Naive thymus-derived CD4-positive, alpha-beta T cell (primary cell): ENCODE measurements at regions not wholly inside any gene's neighbourhood (a gene's known extent, or its start where the extent isn't known, plus 50 kb on each side); places are given as distances from the start of the nearest gene placed in this dataset.

ENCODE experiments used
- ATAC-seq: fragments of 150-1000 bp; cut with Tn5 transposase; 2 replicates; pipeline ENCODE4 v1.10.0; 2021; ENCODE audit warnings: mild to moderate bottlenecking, moderate library complexity
- CTCF ChIA-PET: fragments of 350-600 bp; sonication (Branson Sonifier 250); formaldehyde crosslinking; loops from one replicate; lab custom pipeline; 2021; ENCODE audit warnings: antibody characterized with exemption; lab: Charles Lee
- POLR2A ChIA-PET: fragments of 350-600 bp; sonication (Branson Sonifier 250); formaldehyde crosslinking; loops from one replicate; lab custom pipeline; 2021; ENCODE audit warnings: antibody characterized with exemption, inconsistent platforms; lab: Charles Lee
- DNase-seq, 9 donors: peaks; one replicate each; pipeline versions ENCODE4 v3.0.0 to v3.0.0-alpha.2; 2020 to 2022; ENCODE audit warnings: mixed read lengths in 1 of 9
- H3K27ac ChIP-seq: one replicate; pipeline ENCODE4 v1.7.0; 2013; ENCODE audit warnings: mild to moderate bottlenecking, low read depth, low read length, moderate library complexity
- H3K27me3 ChIP-seq, 2 donors: one replicate each; pipeline ENCODE4 v1.7.0; 2013; ENCODE audit warnings: low read length in 2 of 2, mild to moderate bottlenecking in 2 of 2, moderate library complexity in 2 of 2; ENCODE audit not compliant: control insufficient read depth in 2 of 2, insufficient read depth in 2 of 2
- H3K36me3 ChIP-seq, 3 experiments: 1 replicate in 2 of 3; 2 replicates in 1 of 3; pipeline ENCODE4 v1.7.0; 2013; ENCODE audit warnings: low read length in 3 of 3, mild to moderate bottlenecking in 3 of 3, moderate library complexity in 1 of 3; ENCODE audit not compliant: insufficient read depth in 3 of 3, control insufficient read depth in 2 of 3
- H3K4me1 ChIP-seq, 2 donors: one replicate each; pipeline ENCODE4 v1.7.0; 2013; ENCODE audit warnings: low read length in 2 of 2, mild to moderate bottlenecking in 2 of 2, moderate library complexity in 1 of 2; ENCODE audit not compliant: control insufficient read depth in 2 of 2, insufficient read depth in 2 of 2
- H3K4me3 ChIP-seq: 2 replicates; pipeline ENCODE4 v1.7.0; 2013; ENCODE audit warnings: mild to moderate bottlenecking, low read length
- H3K9me3 ChIP-seq, 3 experiments: 1 replicate in 2 of 3; 2 replicates in 1 of 3; pipeline ENCODE4 v1.7.0; 2013; ENCODE audit warnings: low read length in 3 of 3; ENCODE audit not compliant: control insufficient read depth in 2 of 3
- H3K27ac Mint-ChIP-seq, 9 donors: one replicate each; pipeline ENCODE4 v1.8.0; 2020 to 2022; ENCODE audit warnings: mixed read lengths in 9 of 9, mild to moderate bottlenecking in 8 of 9, moderate library complexity in 5 of 9, inconsistent platforms in 2 of 9
- H3K27me3 Mint-ChIP-seq, 5 donors: one replicate each; pipeline ENCODE4 v1.8.0; 2021 to 2022; ENCODE audit warnings: mixed read lengths in 5 of 5, mild to moderate bottlenecking in 1 of 5
- H3K36me3 Mint-ChIP-seq, 5 donors: one replicate each; pipeline ENCODE4 v1.8.0; 2020 to 2022; ENCODE audit warnings: mixed read lengths in 5 of 5, mild to moderate bottlenecking in 3 of 5, inconsistent platforms in 1 of 5
- H3K4me1 Mint-ChIP-seq, 7 donors: one replicate each; pipeline ENCODE4 v1.8.0; 2020 to 2022; ENCODE audit warnings: mixed read lengths in 7 of 7, mild to moderate bottlenecking in 3 of 7, inconsistent platforms in 1 of 7
- H3K4me3 Mint-ChIP-seq, 10 donors: one replicate each; pipeline ENCODE4 v1.8.0; 2020 to 2022; ENCODE audit warnings: mild to moderate bottlenecking in 10 of 10, mixed read lengths in 10 of 10, moderate library complexity in 6 of 10, inconsistent platforms in 2 of 10
- H3K9me3 Mint-ChIP-seq, 11 donors: one replicate each; pipeline ENCODE4 v1.8.0; 2020 to 2022; ENCODE audit warnings: mixed read lengths in 11 of 11, mild to moderate bottlenecking in 4 of 11, inconsistent platforms in 1 of 11, moderate library complexity in 1 of 11
- intact Hi-C, 2 donors: fragments of 100-400 bp; cut with micrococcal nuclease; formaldehyde crosslinking; loops; one replicate each; pipeline ENCODE4 v1.15.1; 2023

GRCh38 chr9:4921449-4921848, 63.6 kb upstream of the JAK2 start:
- no peaks in the 10 kb centered on the region for H3K4me1 ChIP-seq
- Mint-ChIP-seq H3K9me3 (peaks cover 0 to 8% (median 0%) of the 10 kb centered on the region in 11 donors), H3K4me3 (no peak overlapping the region), H3K27ac (no peak overlapping the region), H3K36me3 (peaks cover 0 to 14% (median 0%) of the 10 kb centered on the region in 5 donors), H3K27me3 (no peaks in the 10 kb centered on the region), H3K4me1 (peaks cover 0 to 20% (median 4%) of the 10 kb centered on the region in 7 donors)
- ChIA-PET CTCF (no interaction called here), POLR2A (no interaction called here)
- H3K27ac ChIP-seq: no peak overlapping the region
- no peaks in the 10 kb centered on the region for H3K9me3 ChIP-seq
- no peaks in the 10 kb centered on the region for H3K27me3 ChIP-seq
- no peak for DNase-seq
- no peak for ATAC-seq
- intact Hi-C loops: no loop called here
- H3K36me3 ChIP-seq: no peaks in the 10 kb centered on the region
- no peak overlapping the region for H3K4me3 ChIP-seq

GRCh38 chr9:4922101-4922500, 63.0 kb upstream of the JAK2 start:
- intact Hi-C loops: no loop called here
- Histone ChIP-seq H3K27ac (no peak overlapping the region), H3K4me3 (no peak overlapping the region), H3K4me1 (no peaks in the 10 kb centered on the region), H3K27me3 (no peaks in the 10 kb centered on the region), H3K36me3 (no peaks in the 10 kb centered on the region), H3K9me3 (no peaks in the 10 kb centered on the region)
- no peak overlapping the region for H3K4me3 Mint-ChIP-seq
- ChIA-PET CTCF (interaction anchor here (1.4 kb wide), 1 partner anchor 159 kb away, joined by 3 read pairs; no protein-coding TSS in a partner anchor), POLR2A (no interaction called here)
- no peak for ATAC-seq
- no peaks in the 10 kb centered on the region for H3K27me3 Mint-ChIP-seq
- no peak overlapping the region for H3K27ac Mint-ChIP-seq
- peaks cover 0 to 8% (median 0%) of the 10 kb centered on the region in 11 donors for H3K9me3 Mint-ChIP-seq
- H3K4me1 Mint-ChIP-seq: peaks cover 0 to 23% (median 4%) of the 10 kb centered on the region in 7 donors
- H3K36me3 Mint-ChIP-seq: peaks cover 0 to 16% (median 0%) of the 10 kb centered on the region in 5 donors
- DNase-seq: no peak

- Mint-ChIP-seq H3K27ac (no peak overlapping the region), H3K4me3 (no peak overlapping the region), H3K27me3 (no peaks in the 10 kb centered on the region), H3K36me3 (peaks cover 0 to 13% (median 0%) of the 10 kb centered on the region in 5 donors), H3K9me3 (peaks cover 0 to 8% (median 0%) of the 10 kb centered on the region in 11 donors), H3K4me1 (peaks cover 0 to 30% (median 4%) of the 10 kb centered on the region in 7 donors)
- H3K9me3 ChIP-seq: no peaks in the 10 kb centered on the region
- CTCF ChIA-PET: interaction anchor here (0.8 to 2.5 kb wide), 3 partner anchors 130 to 160 kb away, joined by 3 to 8 read pairs (median 3); partner anchors contain the start of gene RCL1
- intact Hi-C loops: no loop called here
- DNase-seq (no peak), ATAC-seq (no peak)
- H3K27ac ChIP-seq: no peak overlapping the region
- H3K36me3 ChIP-seq: no peaks in the 10 kb centered on the region
- no peaks in the 10 kb centered on the region for H3K27me3 ChIP-seq
- POLR2A ChIA-PET: no interaction called here
- H3K4me3 ChIP-seq: no peak overlapping the region
- no peaks in the 10 kb centered on the region for H3K4me1 ChIP-seq
Measured at GRCh38 chr9:4922730-4923129, 62.3 kb upstream of the JAK2 start.

GRCh38 chr9:4923141-4923540, 61.9 kb upstream of the JAK2 start:
- peaks cover 0 to 32% (median 4%) of the 10 kb centered on the region in 7 donors for H3K4me1 Mint-ChIP-seq
- H3K9me3 Mint-ChIP-seq: peaks cover 0 to 8% (median 0%) of the 10 kb centered on the region in 11 donors
- Histone ChIP-seq H3K27ac (no peak overlapping the region), H3K27me3 (no peaks in the 10 kb centered on the region), H3K4me3 (no peak overlapping the region), H3K9me3 (no peaks in the 10 kb centered on the region), H3K36me3 (no peaks in the 10 kb centered on the region), H3K4me1 (no peaks in the 10 kb centered on the region)
- H3K4me3 Mint-ChIP-seq: no peak overlapping the region
- no peaks in the 10 kb centered on the region for H3K27me3 Mint-ChIP-seq
- intact Hi-C loops: no loop called here
- DNase-seq (no peak), ATAC-seq (no peak)
- POLR2A ChIA-PET: no interaction called here
- H3K36me3 Mint-ChIP-seq: peaks cover 0 to 11% (median 0%) of the 10 kb centered on the region in 5 donors
- H3K27ac Mint-ChIP-seq: no peak overlapping the region
- CTCF ChIA-PET: interaction anchor here (0.8 to 2.5 kb wide), 4 partner anchors 60 to 160 kb away, joined by 3 to 8 read pairs (median 3); partner anchors contain the start of gene RCL1

- intact Hi-C loops: loop anchor here (1.0 to 2.0 kb wide), 6 partner anchors 41 to 262 kb away; partner anchors contain the start of genes JAK2 (in 1 of the 2), PLPP6 (in 1 of the 2) and RCL1 (in 1 of the 2)
- CTCF ChIA-PET: interaction anchor here (0.7 to 2.5 kb wide), 7 partner anchors 33 to 164 kb away, joined by 3 to 11 read pairs (median 3); partner anchors contain the start of gene RCL1
- peak in 5 of 9 donors; percentile 27 to 41 (median 31) for DNase-seq
- POLR2A ChIA-PET: no interaction called here
- Histone ChIP-seq H3K4me3 (no peak overlapping the region), H3K9me3 (no peaks in the 10 kb centered on the region), H3K27ac (no peak overlapping the region), H3K4me1 (no peaks in the 10 kb centered on the region), H3K36me3 (no peaks in the 10 kb centered on the region), H3K27me3 (no peaks in the 10 kb centered on the region)
- Mint-ChIP-seq H3K36me3 (peaks cover 0 to 9% (median 0%) of the 10 kb centered on the region in 5 donors), H3K4me3 (no peak overlapping the region), H3K4me1 (peaks cover 0 to 32% (median 4%) of the 10 kb centered on the region in 7 donors), H3K9me3 (peaks cover 0 to 8% (median 0%) of the 10 kb centered on the region in 11 donors), H3K27me3 (no peaks in the 10 kb centered on the region), H3K27ac (peak overlapping the region in 3 of 9 donors; percentile 12 to 76 (median 62))
- peak; percentile 71 for ATAC-seq
Measured at GRCh38 chr9:4923580-4924544, 61.2 kb upstream of the JAK2 start.

GRCh38 chr9:4926239-4926638, 58.8 kb upstream of the JAK2 start:
- intact Hi-C loops: loop anchor here in 1 of 2 donors (2.0 to 5.0 kb wide), 2 partner anchors 321 to 1501 kb away; no protein-coding TSS in a partner anchor
- Mint-ChIP-seq H3K4me1 (peaks cover 0 to 45% (median 4%) of the 10 kb centered on the region in 7 donors), H3K27me3 (no peaks in the 10 kb centered on the region), H3K9me3 (peaks cover 0 to 4% (median 0%) of the 10 kb centered on the region in 11 donors), H3K27ac (no peak overlapping the region), H3K4me3 (no peak overlapping the region), H3K36me3 (peaks cover 0 to 12% (median 0%) of the 10 kb centered on the region in 5 donors)
- no peak for DNase-seq
- POLR2A ChIA-PET: no interaction called here
- CTCF ChIA-PET: interaction anchor here (0.7 kb wide), 1 partner anchor 202 kb away, joined by 3 read pairs; no protein-coding TSS in a partner anchor
- H3K4me1 ChIP-seq: no peaks in the 10 kb centered on the region
- H3K27me3 ChIP-seq: no peaks in the 10 kb centered on the region
- no peaks in the 10 kb centered on the region for H3K9me3 ChIP-seq
- no peak overlapping the region for H3K27ac ChIP-seq
- H3K36me3 ChIP-seq: no peaks in the 10 kb centered on the region
- no peak overlapping the region for H3K4me3 ChIP-seq
- ATAC-seq: no peak
